HG02588 (cell line): ENCODE measurements at regions not wholly inside any gene's neighbourhood (a gene's known extent, or its start where the extent isn't known, plus 50 kb on each side); places are given as distances from the start of the nearest gene placed in this dataset.
"Not testable (repeated sequence)": the region's sequence is repeated elsewhere in the genome, so short reads cannot be mapped to it uniquely, and the experiment has no call there.

Experiments used
- ATAC-seq: cut with Tn5 transposase; IDR thresholded peaks from one replicate; pipeline ENCODE4 v1.9.1; 2021; ENCODE audit warnings: mild to moderate bottlenecking, moderate library complexity; ENCODE audit not compliant: unreplicated experiment

DNA sequence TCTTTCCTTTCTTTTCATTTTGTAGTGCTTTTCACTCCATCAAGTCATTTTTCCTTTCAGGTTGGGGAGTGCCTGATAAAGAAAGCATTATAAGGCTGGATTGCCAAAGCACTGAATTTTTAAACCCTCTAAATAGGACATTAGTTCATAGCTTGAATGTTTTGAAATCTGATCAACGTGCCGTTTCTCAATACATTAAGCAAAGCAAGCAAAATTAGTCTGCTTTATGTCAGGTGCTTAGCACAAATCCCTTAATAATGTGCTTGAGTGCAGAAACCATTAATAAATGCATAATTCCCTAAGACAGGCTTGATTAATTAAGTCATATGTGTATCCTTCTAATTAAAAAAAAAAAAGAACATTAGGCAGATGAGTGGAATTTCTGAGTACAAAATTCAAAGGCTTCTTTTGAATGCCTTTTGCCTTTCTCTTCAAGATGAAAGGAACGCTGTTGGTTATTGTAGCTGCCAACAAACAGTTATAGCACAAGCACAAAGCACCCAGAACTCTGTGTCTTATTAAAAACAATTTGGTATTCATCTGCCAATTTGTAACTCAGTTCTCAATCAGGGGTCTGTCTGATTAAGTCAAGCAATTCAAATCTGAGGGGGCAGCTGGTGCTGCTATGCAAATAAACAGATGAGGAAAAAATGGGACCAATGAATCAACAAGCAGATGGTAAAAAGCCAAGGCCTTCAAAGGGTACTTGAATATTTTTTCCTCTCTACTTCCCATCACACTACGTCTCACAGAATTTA, 233.7 kb downstream of the TLE1 start:
- ATAC-seq = no peak

DNA sequence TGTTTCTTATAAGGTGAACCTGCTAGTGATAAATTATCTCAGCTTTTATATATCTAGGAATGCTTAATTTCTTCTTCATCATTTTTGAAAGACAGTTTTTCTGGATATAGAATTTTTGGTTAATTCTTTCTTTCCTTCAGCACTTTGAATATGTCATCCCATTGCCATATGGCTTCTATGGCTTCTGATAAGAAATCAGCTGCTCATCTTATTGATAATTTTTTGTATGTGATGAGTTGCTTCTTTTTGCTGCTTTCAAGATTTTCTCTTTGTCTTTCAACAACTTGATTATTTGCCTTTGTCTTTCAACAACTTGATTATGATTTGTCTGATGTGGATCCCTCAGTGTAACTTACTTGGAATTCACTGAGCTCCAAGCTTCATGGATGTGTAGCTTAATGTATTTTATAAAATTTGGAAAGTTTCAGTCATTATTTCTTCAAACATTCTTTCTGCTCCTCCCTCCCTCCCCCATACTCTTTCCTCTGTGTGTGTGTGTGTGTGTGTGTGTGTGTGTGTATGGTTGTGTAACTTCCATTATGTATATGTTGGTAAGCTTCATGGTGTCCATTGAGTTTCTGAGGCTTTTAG, 243.9 kb downstream of the TLE1 start:
- ATAC-seq = no peak

- ATAC-seq = no peak
Measured at GRCh38 chr9:81431641-81432040, 257.7 kb downstream of the TLE1 start.

DNA sequence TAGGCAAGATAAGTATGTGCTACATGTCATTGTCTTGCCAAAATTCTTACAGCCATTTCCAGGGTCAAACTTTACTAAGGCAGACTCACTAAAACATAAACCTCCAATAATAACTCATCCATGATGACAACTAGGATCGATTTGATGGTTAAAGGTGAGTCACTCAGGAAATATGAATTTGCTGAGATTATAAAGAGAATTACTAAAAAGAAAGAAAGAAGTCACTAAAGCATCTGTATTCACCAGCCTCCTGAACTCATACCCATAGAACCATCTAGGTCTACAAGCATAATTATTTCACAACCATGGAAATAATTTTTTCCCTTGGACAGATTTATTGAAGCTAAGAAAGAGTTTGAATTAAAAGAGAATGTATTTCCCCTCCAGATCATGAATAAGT, 258.6 kb downstream of the TLE1 start:
- no peak for ATAC-seq

GRCh38 chr9:81427870-81428269, 261.5 kb downstream of the TLE1 start:
- no peak for ATAC-seq

DNA sequence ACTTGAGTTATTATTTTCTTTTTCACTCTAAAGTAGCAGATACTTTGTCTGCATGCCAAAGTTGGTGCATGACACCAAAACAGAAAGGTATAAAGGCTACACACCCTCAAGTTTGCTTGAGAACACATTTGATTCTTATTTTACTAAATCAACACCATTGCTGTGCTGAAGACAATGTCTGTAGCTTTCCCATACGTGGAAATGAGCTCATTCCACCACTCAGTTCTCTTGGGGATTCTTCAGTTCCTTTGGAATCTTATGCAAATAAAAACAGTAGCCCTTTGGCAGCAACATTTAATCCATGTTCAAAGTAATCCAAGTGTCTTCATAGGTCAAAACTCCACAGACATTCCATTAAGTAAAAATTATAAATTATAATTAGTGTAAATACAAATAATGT, 264.9 kb downstream of the TLE1 start:
- no peak for ATAC-seq

GRCh38 chr9:81423589-81424326, 265.6 kb downstream of the TLE1 start:
- no peak for ATAC-seq

GRCh38 chr9:81421090-81421489, 268.3 kb downstream of the TLE1 start:
- ATAC-seq = not testable (repeated sequence)

- ATAC-seq = no peak
Measured at GRCh38 chr9:81420024-81420423, 269.3 kb downstream of the TLE1 start.

GRCh38 chr9:81417941-81418340, 271.4 kb downstream of the TLE1 start:
- ATAC-seq = no peak

GRCh38 chr9:81417299-81417675, 272.1 kb downstream of the TLE1 start:
- no peak for ATAC-seq

- ATAC-seq = no peak
Measured at GRCh38 chr9:81416476-81417298, 272.7 kb downstream of the TLE1 start.

DNA sequence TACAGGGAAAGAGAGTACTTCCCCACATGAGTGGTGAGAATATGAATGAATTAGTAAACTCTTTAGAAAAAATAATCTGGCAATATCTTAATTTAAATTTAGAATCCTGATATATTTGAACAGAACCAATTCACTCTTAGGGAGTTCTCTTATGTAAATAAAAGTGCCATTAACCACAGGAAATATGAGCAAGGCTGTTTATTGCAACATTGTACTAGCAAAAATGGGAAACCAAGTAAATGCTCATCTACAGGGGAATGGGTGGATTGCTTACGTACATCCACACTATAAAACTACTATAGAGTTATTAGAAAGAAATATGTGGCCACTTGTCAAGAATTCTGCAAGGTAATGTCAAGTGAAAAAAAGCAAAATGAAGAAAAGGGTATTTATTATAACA, 274.5 kb downstream of the TLE1 start:
- no peak for ATAC-seq

DNA sequence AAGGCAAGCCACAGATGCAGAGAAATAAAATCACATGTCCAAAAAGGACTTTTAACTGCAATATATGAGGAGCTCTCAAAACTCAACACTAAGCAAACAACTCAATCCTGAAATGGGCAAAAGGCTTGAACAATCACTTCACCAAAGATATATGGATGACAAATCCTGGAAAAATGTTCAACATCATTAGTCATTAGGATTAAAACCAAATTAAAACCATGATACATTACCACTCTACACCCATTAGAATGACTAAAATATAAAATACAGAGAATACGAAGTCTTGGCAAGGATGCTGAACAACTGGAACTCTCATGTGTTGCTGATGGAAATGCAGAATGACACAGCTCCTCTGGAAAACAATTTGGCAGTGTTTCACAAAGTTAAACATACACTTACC, 277.4 kb downstream of the TLE1 start:
- ATAC-seq = no peak

DNA sequence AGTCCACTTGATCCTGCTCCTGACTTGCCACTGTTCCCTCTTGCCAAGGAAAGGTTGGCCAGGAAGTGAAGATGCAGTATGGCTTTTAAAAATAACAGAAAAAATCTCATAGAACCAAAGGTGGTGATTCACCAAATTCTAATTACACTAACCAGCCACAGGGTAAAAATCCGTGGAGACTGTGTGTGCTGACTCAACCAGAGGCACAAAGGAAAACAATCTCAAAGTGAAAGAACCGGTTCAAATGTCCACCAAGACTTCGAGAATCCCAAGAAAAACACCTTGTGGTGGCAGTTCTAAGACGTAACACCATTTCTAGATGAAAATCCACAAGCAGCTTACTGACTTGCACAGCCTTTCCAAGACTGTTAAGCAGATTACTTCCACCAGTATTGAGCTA, 279.1 kb downstream of the TLE1 start:
- no peak for ATAC-seq

GRCh38 chr9:81408951-81409350, 280.4 kb downstream of the TLE1 start:
- no peak for ATAC-seq

DNA sequence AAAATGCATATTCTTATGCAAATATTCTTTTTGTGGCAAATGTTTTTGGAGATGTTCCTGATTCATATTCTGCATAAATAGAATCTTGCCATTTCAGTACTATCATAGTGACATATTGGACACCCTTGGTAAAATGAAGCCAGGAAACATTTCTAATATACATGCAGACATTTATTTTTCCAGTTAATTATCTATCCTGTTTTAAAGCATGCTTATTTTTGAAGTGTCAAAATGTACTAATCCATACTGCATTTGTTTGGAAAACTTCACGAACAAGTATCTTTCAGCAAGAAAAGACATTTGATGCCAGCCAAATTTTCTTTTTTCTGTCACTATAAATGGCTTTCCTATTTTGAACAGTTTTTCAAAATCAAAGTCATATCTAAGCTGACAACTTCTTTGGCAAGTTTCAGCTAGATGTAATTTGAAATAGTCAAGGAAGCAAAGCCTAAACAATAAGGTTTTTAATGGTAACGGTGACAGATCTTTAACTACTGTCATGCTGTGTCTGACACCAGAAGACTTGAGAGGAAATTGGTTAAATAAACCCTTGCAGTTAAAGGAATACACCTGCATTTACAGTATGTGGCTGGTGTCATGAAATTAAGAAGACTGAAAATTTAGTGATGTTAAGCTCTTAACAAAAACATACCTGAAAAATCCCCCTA, 284.3 kb downstream of the TLE1 start:
- ATAC-seq = no peak

- no peak for ATAC-seq
Measured at GRCh38 chr9:81397481-81398381, 291.6 kb downstream of the TLE1 start.

- ATAC-seq = no peak
Measured at GRCh38 chr9:81396528-81396927, 292.8 kb downstream of the TLE1 start.

- ATAC-seq = no peak
Measured at GRCh38 chr9:81395676-81396054, 293.7 kb downstream of the TLE1 start.
